ENCODE measurements at regions not wholly inside any gene's neighbourhood (a gene's known extent, or its start where the extent isn't known, plus 50 kb on each side); places are given as distances from the start of the nearest gene placed in this dataset.
"Not testable (repeated sequence)": the region's sequence is repeated elsewhere in the genome, so short reads cannot be mapped to it uniquely, and the experiment has no call there.

DNA sequence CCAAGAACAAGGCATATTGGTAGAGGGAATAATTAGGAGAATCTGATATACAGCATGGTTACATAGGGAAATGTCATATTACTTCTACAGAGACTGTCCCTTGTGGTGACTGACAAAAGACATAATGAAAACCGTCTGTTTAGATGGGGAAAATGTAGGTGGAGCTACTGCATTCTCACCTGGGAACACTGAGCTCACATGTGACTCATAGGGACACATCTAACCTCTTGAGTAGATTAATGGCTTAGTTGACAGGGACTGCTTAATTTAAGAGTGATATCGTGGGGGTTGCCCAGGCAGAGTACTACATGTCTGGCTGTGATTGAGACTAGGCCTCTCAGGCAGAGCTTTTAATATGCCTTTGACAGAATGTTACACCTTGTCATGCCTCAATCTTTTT, 235.3 kb upstream of the ZFP64 start:
- H3K27ac ChIP-seq: no peak overlapping the region
- H3K36me3 ChIP-seq: no peaks in the 10 kb centered on the region
- H3K9me3 ChIP-seq: peaks cover 0 to 2% (median 0%) of the 10 kb centered on the region in 4 donors
- intact Hi-C loops (cut with DNase I): no loop called here
- DNase-seq: no peak
- H3K4me1 ChIP-seq: no peaks in the 10 kb centered on the region
- H3K27me3 ChIP-seq: no peaks in the 10 kb centered on the region
- WGBS, 2 donors: 54 to 66% methylated on average over 2 of the region's 2 CpGs
- no peak for TF ChIP-seq POLR2AphosphoS5 (IDR thresholded peaks at IDR 0.05)
- no peak for TF ChIP-seq EP300 (IDR thresholded peaks at IDR 0.05)
- TF ChIP-seq CTCF (IDR thresholded peaks at IDR 0.05): no peak
- no peak for TF ChIP-seq POLR2A (IDR thresholded peaks at IDR 0.05)
- H3K4me3 ChIP-seq: no peak overlapping the region

GRCh38 chr20:52425701-52426100, 234.1 kb upstream of the ZFP64 start:
- Histone ChIP-seq H3K36me3 (no peaks in the 10 kb centered on the region), H3K9me3 (peaks cover 0 to 2% (median 0%) of the 10 kb centered on the region in 4 donors), H3K27me3 (no peaks in the 10 kb centered on the region), H3K4me3 (no peak overlapping the region), H3K4me1 (no peaks in the 10 kb centered on the region), H3K27ac (no peak overlapping the region)
- DNase-seq: no peak
- intact Hi-C loops (cut with DNase I): no loop called here
- TF ChIP-seq POLR2AphosphoS5 (IDR thresholded peaks at IDR 0.05) (no peak), EP300 (IDR thresholded peaks at IDR 0.05) (no peak), CTCF (IDR thresholded peaks at IDR 0.05) (no peak), POLR2A (IDR thresholded peaks at IDR 0.05) (no peak)
- 66 to 82% methylated on average over 5 of the region's 5 CpGs for WGBS, 2 donors

DNA sequence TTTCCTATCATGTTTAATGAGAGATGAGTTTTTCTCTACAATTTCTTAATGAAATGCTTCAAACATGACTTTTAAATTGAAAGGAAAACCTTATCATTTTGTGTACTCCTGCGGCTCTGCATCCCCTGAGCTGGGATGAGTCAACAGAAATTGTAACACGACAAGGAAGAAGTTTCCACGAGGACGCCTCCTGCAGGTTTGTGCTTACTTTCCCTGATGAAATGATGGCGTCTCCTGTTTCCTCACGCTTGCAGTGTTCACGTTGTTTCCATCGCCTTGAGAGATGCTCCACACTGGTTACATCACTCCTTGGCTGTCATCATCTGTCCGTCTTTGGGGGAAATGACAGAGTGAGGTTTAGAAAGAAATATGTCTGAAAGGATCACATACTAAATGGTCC, 233.7 kb upstream of the ZFP64 start:
- intact Hi-C loops (cut with DNase I): no loop called here
- TF ChIP-seq POLR2A (IDR thresholded peaks at IDR 0.05) (no peak), POLR2AphosphoS5 (IDR thresholded peaks at IDR 0.05) (no peak), CTCF (IDR thresholded peaks at IDR 0.05) (no peak), EP300 (IDR thresholded peaks at IDR 0.05) (no peak)
- no peak overlapping the region for H3K4me3 ChIP-seq
- peaks cover 0 to 2% (median 0%) of the 10 kb centered on the region in 4 donors for H3K9me3 ChIP-seq
- H3K27ac ChIP-seq: no peak overlapping the region
- DNase-seq: no peak
- 53 to 64% methylated on average over 9 of the region's 9 CpGs for WGBS, 2 donors
- H3K36me3 ChIP-seq: no peaks in the 10 kb centered on the region
- H3K27me3 ChIP-seq: no peaks in the 10 kb centered on the region
- no peaks in the 10 kb centered on the region for H3K4me1 ChIP-seq

DNA sequence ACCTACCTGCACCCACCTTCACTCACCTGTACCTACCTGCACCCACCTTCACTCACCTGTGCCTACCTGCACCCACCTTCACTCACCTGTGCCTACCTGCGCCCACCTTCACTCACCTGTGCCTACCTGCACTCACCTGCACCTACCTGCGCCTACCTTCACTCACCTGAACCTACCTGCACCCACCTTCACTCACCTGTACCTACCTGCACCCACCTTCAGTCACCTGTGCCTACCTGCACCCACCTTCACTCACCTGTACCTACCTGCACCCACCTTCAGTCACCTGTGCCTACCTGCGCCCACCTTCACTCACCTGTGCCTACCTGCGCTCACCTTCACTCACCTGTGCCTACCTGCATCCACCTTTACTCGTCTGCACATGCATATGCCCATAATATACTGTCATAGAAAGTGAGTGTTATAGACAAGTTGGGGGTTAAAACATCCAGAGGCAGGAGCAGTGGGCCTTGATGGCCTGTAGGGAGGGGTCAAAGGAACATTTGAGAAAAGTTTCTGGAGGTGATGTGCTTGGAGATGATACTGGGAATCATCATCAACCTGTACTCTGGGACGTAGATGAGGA, 232.9 kb upstream of the ZFP64 start:
- 75 to 83% methylated on average over 6 of the region's 6 CpGs for WGBS, 2 donors
- H3K4me1 ChIP-seq; H3K9me3 ChIP-seq; H3K27me3 ChIP-seq; intact Hi-C loops (cut with DNase I); H3K27ac ChIP-seq; H3K36me3 ChIP-seq; H3K4me3 ChIP-seq; DNase-seq: not testable (repeated sequence)

DNA sequence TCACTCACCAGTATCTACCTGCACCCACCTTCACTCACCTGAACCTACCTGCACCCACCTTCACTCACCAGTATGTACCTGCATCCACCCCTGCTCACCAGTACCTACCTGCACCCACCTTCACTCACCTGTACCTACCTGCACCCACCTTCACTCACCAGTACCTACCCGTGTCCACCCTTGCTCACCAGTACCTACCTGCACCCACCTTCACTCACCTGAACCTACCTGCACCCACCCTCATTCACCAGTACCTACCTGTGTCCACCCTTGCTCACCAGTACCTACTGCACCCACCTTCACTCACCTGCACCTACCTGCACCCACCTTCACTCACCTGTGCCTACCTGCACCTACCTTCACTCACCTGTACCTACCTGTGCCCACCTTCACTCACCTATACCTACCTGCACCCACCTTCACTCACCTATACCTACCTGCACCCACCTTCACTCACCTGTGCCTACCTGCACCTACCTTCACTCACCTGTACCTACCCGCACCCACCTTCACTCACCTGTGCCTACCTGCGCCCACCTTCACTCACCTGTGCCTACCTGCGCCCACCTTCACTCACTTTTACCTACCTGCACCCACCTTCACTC, 232.1 kb upstream of the ZFP64 start:
- H3K9me3 ChIP-seq; H3K27ac ChIP-seq; H3K4me1 ChIP-seq; intact Hi-C loops (cut with DNase I); H3K27me3 ChIP-seq; H3K4me3 ChIP-seq; H3K36me3 ChIP-seq; DNase-seq: not testable (repeated sequence)
- WGBS, 2 donors: 79 to 82% methylated on average over 4 of the region's 4 CpGs
